Kasumi-1 (cell line): ENCODE measurements at regions not wholly inside any gene's neighbourhood (a gene's known extent, or its start where the extent isn't known, plus 50 kb on each side); places are given as distances from the start of the nearest gene placed in this dataset.

Experiments
- DNase-seq, 2 experiments: peaks; one replicate each; lab custom pipeline; 2025; lab: John Stamatoyannopoulos, UW

- no peak for DNase-seq
Measured at GRCh38 chr1:80994038-80994437, 806.7 kb upstream of the ADGRL2 start.

- DNase-seq, result no peak
Measured at GRCh38 chr1:80993154-80993980, 807.4 kb upstream of the ADGRL2 start.

GRCh38 chr1:80989455-80989854 lies 811.3 kb upstream of the ADGRL2 start:
- no peak for DNase-seq

GRCh38 chr1:80988926-80989325 lies 811.8 kb upstream of the ADGRL2 start:
- no peak for DNase-seq

- DNase-seq, result no peak
Measured at GRCh38 chr1:80987824-80988223, 812.9 kb upstream of the ADGRL2 start.

GRCh38 chr1:80987106-80987505 lies 813.6 kb upstream of the ADGRL2 start:
- DNase-seq, result no peak

- DNase-seq, result no peak
Measured at GRCh38 chr1:80982831-80983230, 817.9 kb upstream of the ADGRL2 start.

- no peak for DNase-seq
Measured at GRCh38 chr1:80973101-80973500, 827.6 kb upstream of the ADGRL2 start.

- no peak for DNase-seq
Measured at GRCh38 chr1:80966266-80966665, 834.5 kb upstream of the ADGRL2 start.

- no peak for DNase-seq
Measured at GRCh38 chr1:80962564-80962963, 838.2 kb upstream of the ADGRL2 start.

GRCh38 chr1:80961464-80962190 lies 839.1 kb upstream of the ADGRL2 start:
- no peak for DNase-seq

- DNase-seq, result no peak
Measured at GRCh38 chr1:80933346-80933745, 867.4 kb upstream of the ADGRL2 start.

- no peak for DNase-seq
Measured at GRCh38 chr1:80931178-80931577, 869.6 kb upstream of the ADGRL2 start.

- DNase-seq, result no peak
Measured at GRCh38 chr1:80929868-80930508, 870.7 kb upstream of the ADGRL2 start.

- DNase-seq, result no peak
Measured at GRCh38 chr1:80926531-80926930, 874.2 kb upstream of the ADGRL2 start.

- DNase-seq, result no peak
Measured at GRCh38 chr1:80925130-80925805, 875.5 kb upstream of the ADGRL2 start.

GRCh38 chr1:80924290-80924689 lies 876.4 kb upstream of the ADGRL2 start:
- no peak for DNase-seq

- no peak for DNase-seq
Measured at GRCh38 chr1:80922906-80923305, 877.8 kb upstream of the ADGRL2 start.

GRCh38 chr1:80919426-80919825 lies 881.3 kb upstream of the ADGRL2 start:
- DNase-seq, result no peak

- DNase-seq, result no peak
Measured at GRCh38 chr1:80918380-80918779, 882.4 kb upstream of the ADGRL2 start.

- DNase-seq, result no peak
Measured at GRCh38 chr1:80917826-80918225, 882.9 kb upstream of the ADGRL2 start.

- DNase-seq, result no peak
Measured at GRCh38 chr1:80917225-80917624, 883.5 kb upstream of the ADGRL2 start.
